ENCODE measurements at regions not wholly inside any gene's neighbourhood (a gene's known extent, or its start where the extent isn't known, plus 50 kb on each side); places are given as distances from the start of the nearest gene placed in this dataset.

DNA sequence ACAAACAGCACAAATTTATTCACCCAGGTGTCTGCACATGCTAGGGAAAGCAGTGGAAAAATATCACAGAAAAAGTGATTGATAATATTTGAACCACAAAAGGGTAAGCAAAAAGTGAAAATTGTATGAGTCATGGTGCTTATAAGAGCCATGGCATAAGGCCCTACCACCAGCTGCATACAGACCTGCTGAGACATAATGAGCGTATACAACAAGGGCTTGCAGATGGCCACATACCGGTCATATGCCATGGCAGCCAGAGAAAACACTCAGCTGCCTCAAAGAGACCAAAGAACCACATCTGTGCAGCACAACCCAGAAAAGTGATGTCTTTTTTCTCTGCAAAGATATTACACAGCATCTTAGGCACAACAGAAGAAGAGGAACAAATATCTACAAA, 71.4 kb upstream of the OR9G4 start:
- TF ChIP-seq, protein P1, sequence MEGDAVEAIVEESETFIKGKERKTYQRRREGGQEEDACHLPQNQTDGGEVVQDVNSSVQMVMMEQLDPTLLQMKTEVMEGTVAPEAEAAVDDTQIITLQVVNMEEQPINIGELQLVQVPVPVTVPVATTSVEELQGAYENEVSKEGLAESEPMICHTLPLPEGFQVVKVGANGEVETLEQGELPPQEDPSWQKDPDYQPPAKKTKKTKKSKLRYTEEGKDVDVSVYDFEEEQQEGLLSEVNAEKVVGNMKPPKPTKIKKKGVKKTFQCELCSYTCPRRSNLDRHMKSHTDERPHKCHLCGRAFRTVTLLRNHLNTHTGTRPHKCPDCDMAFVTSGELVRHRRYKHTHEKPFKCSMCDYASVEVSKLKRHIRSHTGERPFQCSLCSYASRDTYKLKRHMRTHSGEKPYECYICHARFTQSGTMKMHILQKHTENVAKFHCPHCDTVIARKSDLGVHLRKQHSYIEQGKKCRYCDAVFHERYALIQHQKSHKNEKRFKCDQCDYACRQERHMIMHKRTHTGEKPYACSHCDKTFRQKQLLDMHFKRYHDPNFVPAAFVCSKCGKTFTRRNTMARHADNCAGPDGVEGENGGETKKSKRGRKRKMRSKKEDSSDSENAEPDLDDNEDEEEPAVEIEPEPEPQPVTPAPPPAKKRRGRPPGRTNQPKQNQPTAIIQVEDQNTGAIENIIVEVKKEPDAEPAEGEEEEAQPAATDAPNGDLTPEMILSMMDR (IDR thresholded peaks at IDR 0.05; ENCODE audit: control insufficient read depth, extremely low read depth, insufficient read depth) = no peak
- no peak for DNase-seq (ENCODE audit: low read depth)
- H3K4me3 ChIP-seq (ENCODE audit: low read depth, low read length) = no peak overlapping the region

GRCh38 chr11:56817661-56818060, 69.2 kb upstream of the OR9G4 start:
- DNase-seq (ENCODE audit: low read depth) = no peak
- H3K4me3 ChIP-seq (ENCODE audit: low read depth, low read length) = no peak overlapping the region
- TF ChIP-seq, protein P1 (IDR thresholded peaks at IDR 0.05; ENCODE audit: control insufficient read depth, extremely low read depth, insufficient read depth) = no peak

- TF ChIP-seq, protein P1 (IDR thresholded peaks at IDR 0.05; ENCODE audit: control insufficient read depth, extremely low read depth, insufficient read depth) = no peak
- no peak overlapping the region for H3K4me3 ChIP-seq (ENCODE audit: low read depth, low read length)
- no peak for DNase-seq (ENCODE audit: low read depth)
Measured at GRCh38 chr11:56816259-56816658, 67.8 kb upstream of the OR9G4 start.

DNA sequence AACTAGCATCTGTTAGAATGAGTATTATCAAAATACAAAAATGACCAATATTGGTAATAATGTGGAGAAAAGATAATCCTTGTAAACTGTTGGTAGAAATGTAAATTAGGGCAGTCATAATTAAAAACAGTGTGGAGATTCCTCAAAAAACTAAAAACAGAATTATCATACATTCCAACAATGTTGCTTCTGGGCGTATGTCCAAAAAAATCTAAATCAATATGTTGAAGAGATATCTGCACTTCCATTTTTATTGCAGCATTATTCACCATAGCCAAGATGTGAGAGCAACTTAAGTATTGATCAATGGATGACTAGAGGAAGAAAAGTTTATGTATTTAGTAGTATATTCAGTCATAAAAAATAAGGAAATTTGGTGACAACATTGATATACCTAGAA, 59.8 kb upstream of the OR9G4 start:
- TF ChIP-seq, protein P1 (IDR thresholded peaks at IDR 0.05; ENCODE audit: control insufficient read depth, extremely low read depth, insufficient read depth) = no peak

DNA sequence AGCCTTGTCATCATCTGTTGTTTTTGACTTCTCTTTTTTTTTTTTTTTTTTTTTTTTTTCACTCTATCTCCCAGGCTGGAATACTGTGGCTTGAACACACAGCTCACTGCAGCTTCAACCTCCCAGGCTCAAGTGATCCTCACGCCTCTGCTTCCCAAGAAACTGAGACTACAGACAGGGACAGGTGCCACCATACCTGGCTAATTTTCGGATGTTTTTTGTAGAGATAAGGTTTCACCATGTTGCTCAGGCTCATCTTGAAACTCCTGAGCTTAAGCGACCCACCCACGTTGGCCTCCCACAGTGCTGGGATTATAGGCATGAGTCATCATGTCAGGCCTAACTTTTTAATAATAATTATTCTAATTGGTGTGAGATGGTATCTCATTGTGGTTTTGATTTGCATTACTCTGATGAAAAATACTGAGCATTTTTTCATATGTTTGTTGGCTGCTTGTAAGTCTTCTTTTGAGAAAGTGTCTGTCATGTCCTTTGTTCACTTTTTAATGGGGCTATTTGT, 51.3 kb upstream of the OR9G4 start:
- H3K4me3 ChIP-seq (ENCODE audit: low read depth, low read length) = no peak overlapping the region
- TF ChIP-seq, protein P1 (IDR thresholded peaks at IDR 0.05; ENCODE audit: control insufficient read depth, extremely low read depth, insufficient read depth) = no peak
- DNase-seq (ENCODE audit: low read depth) = no peak

More for the DNA sequence above, 59.8 kb upstream of the OR9G4 start:
- H3K4me3 ChIP-seq (ENCODE audit: low read depth, low read length) = no peak overlapping the region
- DNase-seq (ENCODE audit: low read depth) = no peak

Data from LNCaP clone FGC (cell line).